Astrocyte (in vitro differentiated cells and primary cell): ENCODE measurements at regions not wholly inside any gene's neighbourhood (a gene's known extent, or its start where the extent isn't known, plus 50 kb on each side); places are given as distances from the start of the nearest gene placed in this dataset.
A peak's percentile ranks its signal among the peaks of the same experiment; 100 is the strongest.

Experiments
- DNase-seq: peaks from one replicate; pipeline ENCODE4 v3.0.0-alpha.2; 2010; ENCODE audit warnings: low read depth
- FAIRE-seq: peaks from 2 replicates; lab custom pipeline; 2011; peaks lifted over from hg19 to GRCh38; lab: Jason Lieb, UNC
- H2AFZ ChIP-seq: 2 replicates; pipeline ENCODE4 v1.6.0; 2012; ENCODE audit warnings: low read depth, low read length, inconsistent platforms
- H3K27ac ChIP-seq: 2 replicates; pipeline ENCODE4 v1.5.1; 2011; ENCODE audit warnings: low read depth, low read length, inconsistent platforms
- H3K27me3 ChIP-seq: 2 replicates; pipeline ENCODE4 v1.6.0; 2011; ENCODE audit warnings: low read length, inconsistent platforms; ENCODE audit not compliant: insufficient read depth
- H3K36me3 ChIP-seq: 2 replicates; pipeline ENCODE4 v1.5.1; 2011; ENCODE audit warnings: low read length, inconsistent platforms; ENCODE audit not compliant: insufficient read depth
- H3K4me1 ChIP-seq: 2 replicates; pipeline ENCODE4 v1.5.1; 2011; ENCODE audit warnings: low read length, inconsistent platforms; ENCODE audit not compliant: insufficient read depth
- H3K4me2 ChIP-seq: 2 replicates; pipeline ENCODE4 v1.6.0; 2012; ENCODE audit warnings: low read length, inconsistent platforms
- H3K4me3 ChIP-seq: 2 replicates; pipeline ENCODE4 v1.5.1; 2011; ENCODE audit warnings: low read depth, mild to moderate bottlenecking, low read length, inconsistent platforms; ENCODE audit not compliant: insufficient read depth
- H3K79me2 ChIP-seq: 2 replicates; pipeline ENCODE4 v1.6.0; 2012; ENCODE audit warnings: mild to moderate bottlenecking, low read length, inconsistent platforms; ENCODE audit not compliant: insufficient read depth
- H3K9ac ChIP-seq: 2 replicates; pipeline ENCODE4 v1.6.0; 2012; ENCODE audit warnings: mild to moderate bottlenecking, low read length, inconsistent platforms
- H3K9me3 ChIP-seq: 2 replicates; pipeline ENCODE4 v1.5.1; 2012; ENCODE audit warnings: low read depth, mild to moderate bottlenecking, low read length, inconsistent platforms; ENCODE audit not compliant: insufficient read depth
- H4K20me1 ChIP-seq: 2 replicates; pipeline ENCODE4 v1.6.0; 2012; ENCODE audit warnings: low read length, inconsistent platforms; ENCODE audit not compliant: insufficient read depth
- H3K27ac Mint-ChIP-seq: one replicate; pipeline ENCODE4 v1.8.0; 2021; ENCODE audit warnings: mild to moderate bottlenecking, mixed read lengths; ENCODE audit not compliant: unreplicated experiment
- H3K27me3 Mint-ChIP-seq: one replicate; pipeline ENCODE4 v1.8.0; 2021; ENCODE audit warnings: low read depth, mixed read lengths; ENCODE audit not compliant: unreplicated experiment
- H3K36me3 Mint-ChIP-seq: one replicate; pipeline ENCODE4 v1.8.0; 2021; ENCODE audit warnings: low read depth, mixed read lengths; ENCODE audit not compliant: unreplicated experiment
- H3K4me1 Mint-ChIP-seq: one replicate; pipeline ENCODE4 v1.8.0; 2021; ENCODE audit warnings: low read depth, mixed read lengths; ENCODE audit not compliant: unreplicated experiment
- H3K4me3 Mint-ChIP-seq: one replicate; pipeline ENCODE4 v1.8.0; 2021; ENCODE audit warnings: mild to moderate bottlenecking, moderate library complexity, mixed read lengths; ENCODE audit not compliant: unreplicated experiment
- H3K9me3 Mint-ChIP-seq: one replicate; pipeline ENCODE4 v1.8.0; 2021; ENCODE audit warnings: mild to moderate bottlenecking, mixed read lengths; ENCODE audit not compliant: unreplicated experiment
- CTCF ChIP-seq: IDR thresholded peaks from 2 replicates; pipeline ENCODE4 v1.5.1; 2011; ENCODE audit warnings: low read depth, mild to moderate bottlenecking, inconsistent platforms, low read length, moderate library complexity; ENCODE audit not compliant: insufficient read depth
- EZH2 ChIP-seq: IDR thresholded peaks from 2 replicates; pipeline ENCODE4 v1.6.1; 2012; ENCODE audit warnings: mild to moderate bottlenecking, low read length, inconsistent platforms; ENCODE audit not compliant: insufficient read depth

- no peaks in the 10 kb centered on the region for H3K9me3 ChIP-seq
- peak overlapping the region; percentile 20 for H3K9ac ChIP-seq
- H3K36me3 ChIP-seq = no peaks in the 10 kb centered on the region
- no peak for TF ChIP-seq EZH2
- no peak for TF ChIP-seq CTCF
- Mint-ChIP-seq H3K4me1 (peaks cover 23% of the 10 kb centered on the region), H3K36me3 (no peaks in the 10 kb centered on the region), H3K4me3 (no peak overlapping the region), H3K9me3 (no peaks in the 10 kb centered on the region), H3K27me3 (peaks cover 2% of the 10 kb centered on the region), H3K27ac (peak overlapping the region; percentile 68)
- no peak for FAIRE-seq
- no peaks in the 10 kb centered on the region for H3K27me3 ChIP-seq
- H3K79me2 ChIP-seq = no peaks in the 10 kb centered on the region
- peak overlapping the region; percentile 18 for H2AFZ ChIP-seq
- H4K20me1 ChIP-seq = no peaks in the 10 kb centered on the region
- peak overlapping the region; percentile 43 for H3K4me2 ChIP-seq
- DNase-seq = peak; percentile 71
- H3K4me1 ChIP-seq = peaks cover 17% of the 10 kb centered on the region
- H3K4me3 ChIP-seq = no peak overlapping the region
- H3K27ac ChIP-seq = peak overlapping the region; percentile 59
Measured at GRCh38 chr2:221716426-221717303, 144.6 kb upstream of the EPHA4 start.

- Mint-ChIP-seq H3K9me3 (no peaks in the 10 kb centered on the region), H3K27me3 (peaks cover 9% of the 10 kb centered on the region), H3K27ac (peak overlapping the region; percentile 3), H3K4me1 (peaks cover 23% of the 10 kb centered on the region), H3K36me3 (no peaks in the 10 kb centered on the region), H3K4me3 (no peak overlapping the region)
- Histone ChIP-seq H3K27me3 (no peaks in the 10 kb centered on the region), H2AFZ (no peak overlapping the region), H3K9me3 (no peaks in the 10 kb centered on the region), H3K4me1 (peaks cover 17% of the 10 kb centered on the region), H3K4me3 (no peak overlapping the region), H4K20me1 (no peaks in the 10 kb centered on the region), H3K36me3 (no peaks in the 10 kb centered on the region), H3K79me2 (no peaks in the 10 kb centered on the region), H3K27ac (no peak overlapping the region), H3K9ac (no peak overlapping the region), H3K4me2 (peak overlapping the region; percentile 43)
- TF ChIP-seq EZH2 (no peak), CTCF (no peak)
- FAIRE-seq (no peak), DNase-seq (peak; percentile 23)
Measured at GRCh38 chr2:221715523-221716247, 143.6 kb upstream of the EPHA4 start.
